ENCODE measurements at regions not wholly inside any gene's neighbourhood (a gene's known extent, or its start where the extent isn't known, plus 50 kb on each side); places are given as distances from the start of the nearest gene placed in this dataset.
"Not testable (repeated sequence)": the region's sequence is repeated elsewhere in the genome, so short reads cannot be mapped to it uniquely, and the experiment has no call there.

DNA sequence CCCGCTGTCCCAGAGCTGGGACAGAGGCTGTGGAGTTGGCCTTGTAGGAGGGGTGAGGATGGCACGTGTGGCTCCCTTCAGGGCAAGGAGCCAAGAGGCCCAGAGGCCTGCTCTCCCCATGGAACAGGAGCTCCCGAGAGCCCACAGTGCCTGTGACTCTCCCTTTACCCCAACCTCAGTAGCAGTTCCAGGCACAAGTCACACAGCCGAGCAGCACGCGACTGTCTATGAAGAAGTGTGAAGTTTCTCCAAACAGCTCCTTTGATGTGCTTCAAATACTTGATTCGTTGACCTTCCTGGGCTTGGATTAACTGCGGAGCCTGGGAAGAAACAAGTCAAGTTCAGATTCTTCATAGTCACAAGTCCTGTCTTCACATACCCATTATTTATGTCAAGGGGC is 208.7 kb downstream of the IRX2 start:
- TF ChIP-seq CTCF (IDR thresholded peaks at IDR 0.05; ENCODE audit: insufficient read depth, missing control alignments), result no peak
- FAIRE-seq (no peak), DNase-seq (ENCODE audit: insufficient read length, low spot score) (no peak)

- no peak for TF ChIP-seq CTCF (IDR thresholded peaks at IDR 0.05; ENCODE audit: insufficient read depth, missing control alignments)
- no peak for FAIRE-seq
- no peak for DNase-seq (ENCODE audit: insufficient read length, low spot score)
Observed at GRCh38 chr5:2542026-2542425, 209.5 kb downstream of the IRX2 start.

DNA sequence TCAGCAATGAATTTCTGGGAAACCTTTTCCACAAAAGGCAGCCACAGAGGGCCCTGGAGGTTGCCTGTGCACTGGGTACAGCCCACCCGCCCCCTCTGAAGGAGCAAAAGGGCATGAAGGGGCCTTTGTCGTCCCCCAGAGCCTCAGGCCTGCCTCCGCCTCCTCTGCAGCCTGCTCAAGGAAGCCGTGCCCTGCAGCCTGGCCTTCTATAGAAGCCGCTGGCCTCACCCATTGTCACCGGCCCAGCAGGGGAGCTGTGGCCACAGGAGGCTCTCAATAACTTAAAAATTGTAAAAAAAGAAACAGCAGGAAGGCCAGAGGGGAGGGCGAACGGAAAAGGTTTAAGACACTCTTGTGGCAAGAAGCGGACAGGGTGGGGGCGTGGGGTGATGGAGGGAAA is 213.3 kb downstream of the IRX2 start:
- FAIRE-seq (no peak), DNase-seq (ENCODE audit: insufficient read length, low spot score) (no peak)
- TF ChIP-seq CTCF (IDR thresholded peaks at IDR 0.05; ENCODE audit: insufficient read depth, missing control alignments), result no peak

GRCh38 chr5:2537378-2538145 is 213.9 kb downstream of the IRX2 start:
- no peak for FAIRE-seq
- TF ChIP-seq CTCF (IDR thresholded peaks at IDR 0.05; ENCODE audit: insufficient read depth, missing control alignments), result no peak
- no peak for DNase-seq (ENCODE audit: insufficient read length, low spot score)

DNA sequence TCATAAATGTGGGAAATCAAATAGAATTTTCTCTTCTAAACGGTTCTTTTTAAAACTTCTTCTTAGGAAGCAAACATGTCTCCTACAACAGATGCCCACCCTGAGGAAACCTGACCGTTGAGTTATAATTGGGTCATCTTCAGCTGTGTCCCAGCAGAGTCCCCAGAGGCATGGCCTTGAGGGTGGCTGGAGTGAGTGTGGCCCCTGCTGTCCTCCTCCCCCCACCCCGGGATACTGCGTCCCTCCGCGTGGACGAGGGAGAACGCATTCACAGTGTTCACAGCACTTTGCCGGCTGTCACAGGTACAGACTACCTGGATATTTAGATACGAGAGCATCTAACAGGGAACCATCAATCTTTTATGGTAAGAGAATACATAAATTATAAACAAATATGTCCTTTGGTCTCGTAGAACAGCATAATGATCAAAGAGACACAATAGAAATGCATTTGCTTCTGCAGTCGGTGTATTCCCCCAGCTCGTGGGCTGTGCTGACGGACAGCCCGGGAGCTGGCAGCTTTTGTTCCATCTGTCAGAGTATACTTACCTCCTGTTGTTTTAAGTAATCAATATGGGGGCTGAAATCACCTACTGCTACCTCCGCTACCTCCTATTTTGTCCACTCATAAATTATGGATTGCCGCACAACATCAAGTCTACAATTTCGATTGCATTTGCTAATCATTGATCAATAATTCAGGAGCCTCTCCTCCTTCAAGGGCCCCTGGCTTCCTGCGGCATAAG is 214.7 kb downstream of the IRX2 start:
- FAIRE-seq (no peak), DNase-seq (ENCODE audit: insufficient read length, low spot score) (no peak)
- no peak for TF ChIP-seq CTCF (IDR thresholded peaks at IDR 0.05; ENCODE audit: insufficient read depth, missing control alignments)

- no peak for FAIRE-seq
- no peak for DNase-seq (ENCODE audit: insufficient read length, low spot score)
- no peak for TF ChIP-seq CTCF (IDR thresholded peaks at IDR 0.05; ENCODE audit: insufficient read depth, missing control alignments)
Observed at GRCh38 chr5:2534970-2535369, 216.5 kb downstream of the IRX2 start.

- DNase-seq (ENCODE audit: insufficient read length, low spot score) (no peak), FAIRE-seq (no peak)
- TF ChIP-seq CTCF (IDR thresholded peaks at IDR 0.05; ENCODE audit: insufficient read depth, missing control alignments), result no peak
Observed at GRCh38 chr5:2534251-2534650, 217.2 kb downstream of the IRX2 start.

GRCh38 chr5:2533848-2534247 is 217.6 kb downstream of the IRX2 start:
- not testable (repeated sequence) for FAIRE-seq; DNase-seq (ENCODE audit: insufficient read length, low spot score)

Data from D721Med (cell line).